HepG2 (cell line): ENCODE measurements at regions not wholly inside any gene's neighbourhood (a gene's known extent, or its start where the extent isn't known, plus 50 kb on each side); places are given as distances from the start of the nearest gene placed in this dataset.

Experiments used
- ATAC-seq: fragments of 200-7000 bp; cut with Tn5 transposase; 3 replicates; pipeline ENCODE4 v1.9.1; 2020; ENCODE audit warnings: mild to moderate bottlenecking, moderate library complexity
- BruUV-seq: library from RNA; stranded (reverse); fragments of 400-500 nt; replicated peaks from 2 replicates; lab custom pipeline; 2021; lab: Mats Ljungman, UMichigan
- CTCF ChIA-PET: fragments of 300-600 bp; formaldehyde crosslinking; extraction: SDS; loops from one replicate; lab custom pipeline; 2021; ENCODE audit warnings: low total read pairs, inconsistent platforms, low intra/inter-chr PET ratio; lab: Yijun Ruan, JAX
- POLR2A ChIA-PET: fragments of 350-600 bp; sonication (Branson Sonifier 250); formaldehyde crosslinking; loops from one replicate; lab custom pipeline; 2020; ENCODE audit warnings: antibody characterized with exemption, inconsistent platforms; lab: Yijun Ruan, JAX
- DNase-seq: peaks from one replicate; pipeline ENCODE4 v3.0.0-alpha.2; 2015; ENCODE audit warnings: low spot score
- FAIRE-seq: peaks from 3 replicates; lab custom pipeline; 2011; peaks lifted over from hg19 to GRCh38; lab: Jason Lieb, UNC
- H2AFZ ChIP-seq: one replicate; pipeline ENCODE4 v1.6.1; 2011; ENCODE audit warnings: low read length, inconsistent platforms
- H3K27ac ChIP-seq: fragments of 300-600 bp; 3 replicates; pipeline ENCODE4 v1.8.0; 2011; ENCODE audit warnings: mixed run types, mild to moderate bottlenecking, mixed read lengths, low read length, inconsistent platforms; ENCODE audit not compliant: insufficient read depth; ENCODE audit errors: extremely low read length
- H3K27me3 ChIP-seq, 2 experiments: fragments of 200-600 bp in 1 of 2; 2 replicates in 1 of 2; 3 replicates in 1 of 2; pipeline versions ENCODE4 v1.6.0 to v1.8.0; 2011; ENCODE audit warnings: low read length in 2 of 2, mild to moderate bottlenecking in 2 of 2, moderate library complexity in 2 of 2, inconsistent platforms in 1 of 2; ENCODE audit not compliant: insufficient read depth in 2 of 2, control insufficient read depth in 1 of 2
- H3K36me3 ChIP-seq, 2 experiments: fragments of 200-600 bp in 1 of 2; replicated peaks in 1 of 2; 2 replicates in 1 of 2; 3 replicates in 1 of 2; pipeline versions ENCODE4 v1.5.1 to v1.8.0; 2011; ENCODE audit warnings: low read length in 2 of 2, inconsistent platforms in 1 of 2; ENCODE audit not compliant: insufficient read depth in 2 of 2, control insufficient read depth in 1 of 2
- H3K4me1 ChIP-seq: 2 replicates; pipeline ENCODE4 v1.5.1; 2012; ENCODE audit warnings: low read length, inconsistent platforms; ENCODE audit not compliant: insufficient read depth
- H3K4me2 ChIP-seq: 2 replicates; pipeline ENCODE4 v1.6.0; 2011; ENCODE audit warnings: low read depth, low read length, inconsistent platforms
- H3K4me3 ChIP-seq, 3 experiments: fragments of 200-600 bp in 1 of 3; sonication (generic), shearing (Covaris generic) in 1 of 3; replicated peaks in 1 of 3; 2 replicates each; pipeline ENCODE4 v1.5.1; 2011 to 2016; ENCODE audit warnings: low read length in 3 of 3, inconsistent platforms in 2 of 3, low read depth in 2 of 3, mild to moderate bottlenecking in 2 of 3, control low read depth in 1 of 3, mixed read lengths in 1 of 3; ENCODE audit not compliant: insufficient read depth in 1 of 3
- H3K79me2 ChIP-seq: one replicate; pipeline ENCODE4 v1.6.1; 2011; ENCODE audit warnings: low read length, inconsistent platforms; ENCODE audit not compliant: insufficient read depth
- H3K9ac ChIP-seq: 2 replicates; pipeline ENCODE4 v1.6.0; 2011; ENCODE audit warnings: mild to moderate bottlenecking, low read depth, low read length, inconsistent platforms; ENCODE audit not compliant: insufficient read depth
- H3K9me3 ChIP-seq: 2 replicates; pipeline ENCODE4 v1.5.1; 2012; ENCODE audit warnings: mild to moderate bottlenecking, low read length
- H4K20me1 ChIP-seq: 2 replicates; pipeline ENCODE4 v1.6.0; 2011; ENCODE audit warnings: inconsistent platforms, mild to moderate bottlenecking, low read length, moderate library complexity; ENCODE audit not compliant: insufficient read depth
- HHEX ChIP-seq: IDR thresholded peaks from 2 replicates; pipeline ENCODE4 v1.6.1; 2016; ENCODE audit warnings: control low read depth
- MXD4 ChIP-seq: IDR thresholded peaks from 2 replicates; pipeline ENCODE4 v1.6.1; 2016; ENCODE audit warnings: mild to moderate bottlenecking, missing biosample characterization, missing genetic modification reagents
- REPIN1 ChIP-seq: sonication (generic); formaldehyde crosslinking; IDR thresholded peaks from 2 replicates; pipeline ENCODE4 v1.8.0; 2022; ENCODE audit warnings: missing genetic modification reagents, low read depth, mild to moderate bottlenecking, borderline replicate concordance
- SPEN ChIP-seq: sonication (generic); formaldehyde crosslinking; IDR thresholded peaks from 2 replicates; pipeline ENCODE4 v1.5.1; 2020; ENCODE audit warnings: low read depth, mild to moderate bottlenecking, missing genetic modification reagents
- TAF1 ChIP-seq: sonication (generic); formaldehyde crosslinking; IDR thresholded peaks from 2 replicates; pipeline ENCODE4 v1.4.0; 2020; ENCODE audit warnings: missing genetic modification reagents
- TOE1 ChIP-seq: sonication (generic); formaldehyde crosslinking; IDR thresholded peaks from 2 replicates; pipeline ENCODE4 v1.4.0; 2020; ENCODE audit warnings: mild to moderate bottlenecking, missing genetic modification reagents
- UBTF ChIP-seq: sonication (generic); formaldehyde crosslinking; IDR thresholded peaks from 2 replicates; pipeline ENCODE4 v1.4.0; 2020; ENCODE audit warnings: mild to moderate bottlenecking, missing genetic modification reagents
- ZNF513 ChIP-seq: sonication (generic); formaldehyde crosslinking; conservative IDR thresholded peaks from 2 replicates; pipeline ENCODE4 v1.5.0; 2020; ENCODE audit warnings: missing genetic modification reagents
- ZNF557 ChIP-seq: sonication (generic); formaldehyde crosslinking; IDR thresholded peaks from 2 replicates; pipeline ENCODE4 v1.4.0; 2020; ENCODE audit warnings: missing genetic modification reagents
- ZNF615 ChIP-seq: sonication (generic); formaldehyde crosslinking; IDR thresholded peaks from 2 replicates; pipeline ENCODE4 v1.5.0; 2020; ENCODE audit warnings: mild to moderate bottlenecking, missing genetic modification reagents, borderline replicate concordance
- ZNF724P ChIP-seq: sonication (generic); formaldehyde crosslinking; IDR thresholded peaks from 2 replicates; pipeline ENCODE4 v1.8.0; 2022; ENCODE audit warnings: missing genetic modification reagents, borderline replicate concordance
- ZNF768 ChIP-seq: sonication (generic); formaldehyde crosslinking; IDR thresholded peaks from 2 replicates; pipeline ENCODE4 v1.4.0; 2020; ENCODE audit warnings: missing genetic modification reagents
- WGBS: methylation state at CpG from one replicate; pipeline ENCODE4 v1.1.6; 2017; ENCODE audit warnings: low lambda C conversion rate; 5-methylcytosine and 5-hydroxymethylcytosine counted together
- in situ Hi-C: cut with HindIII; loops from 2 replicates; pipeline ENCODE4 v1.10.0; 2017; ENCODE audit warnings: low pct_unique_long_range_greater_than_20kb; ENCODE audit not compliant: extremely low pct_ligation_motif_present
- intact Hi-C: fragments of 100-400 bp; cut with micrococcal nuclease; formaldehyde crosslinking; loops from one replicate; pipeline ENCODE4 v1.10.0; 2022; ENCODE audit not compliant: unreplicated experiment

GRCh38 chr14:50035214-50035613 is 81.2 kb downstream of the VCPKMT start:
- no TSS peak for BruUV-seq
- CTCF ChIA-PET = no interaction called here
- no peak overlapping the region for H2AFZ ChIP-seq
- WGBS = no CpG with 5 or more reads among the region's 1 CpG
- no peaks in the 10 kb centered on the region for H4K20me1 ChIP-seq
- H3K9me3 ChIP-seq = no peaks in the 10 kb centered on the region
- peaks cover 0 to 2% of the 10 kb centered on the region in 2 experiments; a peak in 1 of 5 replicates for H3K27me3 ChIP-seq
- no peaks in the 10 kb centered on the region for H3K79me2 ChIP-seq
- intact Hi-C loops = no loop called here
- no peaks in the 10 kb centered on the region; a peak in 1 of 5 replicates for H3K36me3 ChIP-seq
- ATAC-seq (no peak), DNase-seq (no peak), FAIRE-seq (no peak)
- in situ Hi-C loops = no loop called here
- no peak overlapping the region for H3K27ac ChIP-seq
- H3K9ac ChIP-seq = no peak overlapping the region
- peaks cover 55% of the 10 kb centered on the region for H3K4me1 ChIP-seq
- H3K4me3 ChIP-seq = no peak overlapping the region
- POLR2A ChIA-PET = no interaction called here
- H3K4me2 ChIP-seq = no peak overlapping the region
- TF ChIP-seq MXD4 (no peak), REPIN1 (no peak), ZNF768 (CRISPR knock-in tag) (no peak), UBTF (CRISPR knock-in tag) (no peak), ZNF513 (CRISPR knock-in tag) (no peak), TOE1 (no peak), HHEX (CRISPR knock-in tag) (no peak), ZNF615 (CRISPR knock-in tag) (no peak), ZNF557 (CRISPR knock-in tag) (no peak), TAF1 (CRISPR knock-in tag) (no peak), ZNF724P (CRISPR knock-in tag) (no peak), SPEN (CRISPR knock-in tag) (no peak)
- TF ChIP-seq, all 625 proteins: peak for 0
